ENCODE measurements at regions not wholly inside any gene's neighbourhood (a gene's known extent, or its start where the extent isn't known, plus 50 kb on each side); places are given as distances from the start of the nearest gene placed in this dataset.

GRCh38 chr18:67661555-67661954 is 145.0 kb upstream of the DSEL start:
- H3K4me1 ChIP-seq: peaks cover 3% of the 10 kb centered on the region
- H2AFZ ChIP-seq (replicated peaks): no peak overlapping the region
- no peak overlapping the region for H3K27ac Mint-ChIP-seq
- H3K4me2 ChIP-seq: no peak overlapping the region
- peaks cover 13% of the 10 kb centered on the region for H3K4me1 Mint-ChIP-seq
- H3K4me3 Mint-ChIP-seq: no peak overlapping the region
- no peaks in the 10 kb centered on the region for H3K36me3 Mint-ChIP-seq
- H4K20me1 ChIP-seq (ENCODE audit: low read depth): no peaks in the 10 kb centered on the region
- H3K27ac ChIP-seq: no peak overlapping the region
- H3K9me3 Mint-ChIP-seq: peaks cover 14% of the 10 kb centered on the region
- H3K79me2 ChIP-seq (ENCODE audit: low read depth): no peaks in the 10 kb centered on the region
- TF ChIP-seq EZH2 (IDR thresholded peaks at IDR 0.05): no peak
- TF ChIP-seq CTCF (IDR thresholded peaks at IDR 0.05): no peak
- TF ChIP-seq EZH2phosphoT487 (IDR thresholded peaks at IDR 0.05): no peak
- H3K36me3 ChIP-seq: no peaks in the 10 kb centered on the region
- H3K27me3 Mint-ChIP-seq (ENCODE audit: insufficient read depth, low read depth): peaks cover 2% of the 10 kb centered on the region
- no peaks in the 10 kb centered on the region for H3K27me3 ChIP-seq
- no peak overlapping the region for H3K9ac ChIP-seq
- no peaks in the 10 kb centered on the region for H3F3A ChIP-seq (ENCODE audit: low read depth)
- H3K4me3 ChIP-seq: no peak overlapping the region
- H3K9me3 ChIP-seq (ENCODE audit: low read depth): no peaks in the 10 kb centered on the region
- DNase-seq (ENCODE audit: low spot score): no peak

GRCh38 chr18:67654101-67654500 is 137.6 kb upstream of the DSEL start:
- Histone ChIP-seq H3F3A (ENCODE audit: low read depth) (no peaks in the 10 kb centered on the region), H3K79me2 (ENCODE audit: low read depth) (no peaks in the 10 kb centered on the region), H3K27ac (no peak overlapping the region), H3K9me3 (ENCODE audit: low read depth) (no peaks in the 10 kb centered on the region), H4K20me1 (ENCODE audit: low read depth) (no peaks in the 10 kb centered on the region), H3K9ac (no peak overlapping the region), H3K36me3 (no peaks in the 10 kb centered on the region), H2AFZ (replicated peaks) (no peak overlapping the region), H3K4me1 (no peaks in the 10 kb centered on the region), H3K4me3 (no peak overlapping the region), H3K4me2 (no peak overlapping the region), H3K27me3 (no peaks in the 10 kb centered on the region)
- TF ChIP-seq CTCF (IDR thresholded peaks at IDR 0.05) (no peak), EZH2 (IDR thresholded peaks at IDR 0.05) (no peak), EZH2phosphoT487 (IDR thresholded peaks at IDR 0.05) (no peak)
- Mint-ChIP-seq H3K4me1 (peaks cover 12% of the 10 kb centered on the region), H3K27me3 (ENCODE audit: insufficient read depth, low read depth) (no peaks in the 10 kb centered on the region), H3K36me3 (no peaks in the 10 kb centered on the region), H3K27ac (no peak overlapping the region), H3K4me3 (no peak overlapping the region), H3K9me3 (no peaks in the 10 kb centered on the region)
- no peak for DNase-seq (ENCODE audit: low spot score)

- Histone ChIP-seq H3F3A (ENCODE audit: low read depth) (no peaks in the 10 kb centered on the region), H3K36me3 (no peaks in the 10 kb centered on the region), H3K4me2 (no peak overlapping the region), H3K9me3 (ENCODE audit: low read depth) (no peaks in the 10 kb centered on the region), H3K4me1 (no peaks in the 10 kb centered on the region), H3K4me3 (no peak overlapping the region), H3K27ac (no peak overlapping the region), H2AFZ (replicated peaks) (no peak overlapping the region), H3K9ac (no peak overlapping the region), H3K27me3 (no peaks in the 10 kb centered on the region), H4K20me1 (ENCODE audit: low read depth) (no peaks in the 10 kb centered on the region), H3K79me2 (ENCODE audit: low read depth) (no peaks in the 10 kb centered on the region)
- TF ChIP-seq EZH2 (IDR thresholded peaks at IDR 0.05) (no peak), EZH2phosphoT487 (IDR thresholded peaks at IDR 0.05) (no peak), CTCF (IDR thresholded peaks at IDR 0.05) (no peak)
- no peaks in the 10 kb centered on the region for H3K36me3 Mint-ChIP-seq
- H3K27ac Mint-ChIP-seq: no peak overlapping the region
- DNase-seq (ENCODE audit: low spot score): no peak
- H3K27me3 Mint-ChIP-seq (ENCODE audit: insufficient read depth, low read depth): no peaks in the 10 kb centered on the region
- no peaks in the 10 kb centered on the region for H3K9me3 Mint-ChIP-seq
- peaks cover 12% of the 10 kb centered on the region for H3K4me1 Mint-ChIP-seq
- no peak overlapping the region for H3K4me3 Mint-ChIP-seq
These were observed 135.8 kb upstream of the DSEL start for GRCh38 chr18:67652288-67652687.
